ENCODE measurements at regions not wholly inside any gene's neighbourhood (a gene's known extent, or its start where the extent isn't known, plus 50 kb on each side); places are given as distances from the start of the nearest gene placed in this dataset.
"Not testable (repeated sequence)": the region's sequence is repeated elsewhere in the genome, so short reads cannot be mapped to it uniquely, and the experiment has no call there.

GRCh38 chr1:157437296-157437695 lies 115.0 kb downstream of the FCRL5 start:
- no peak overlapping the region for H3K9ac ChIP-seq (ENCODE audit: low read length)
- peaks cover 12% of the 10 kb centered on the region for H3K9me3 ChIP-seq (ENCODE audit: control insufficient read depth, insufficient read depth, low read depth, low read length)
- H3K27me3 ChIP-seq (ENCODE audit: control insufficient read depth, insufficient read depth, low read length) = no peaks in the 10 kb centered on the region
- peaks cover 12% of the 10 kb centered on the region for H3K4me1 ChIP-seq (ENCODE audit: control insufficient read depth, insufficient read depth, low read length)
- no peak overlapping the region for H3K4me3 ChIP-seq (ENCODE audit: low read depth, low read length)
- H3K27ac ChIP-seq (ENCODE audit: low read depth, low read length) = no peak overlapping the region
- H3K36me3 ChIP-seq (ENCODE audit: control insufficient read depth, insufficient read depth, low read length) = no peaks in the 10 kb centered on the region

- peaks cover 3% of the 10 kb centered on the region for H3K9me3 ChIP-seq (ENCODE audit: control insufficient read depth, insufficient read depth, low read depth, low read length)
- no peak overlapping the region for H3K9ac ChIP-seq (ENCODE audit: low read length)
- no peak overlapping the region for H3K4me3 ChIP-seq (ENCODE audit: low read depth, low read length)
- no peaks in the 10 kb centered on the region for H3K4me1 ChIP-seq (ENCODE audit: control insufficient read depth, insufficient read depth, low read length)
- H3K36me3 ChIP-seq (ENCODE audit: control insufficient read depth, insufficient read depth, low read length) = no peaks in the 10 kb centered on the region
- no peaks in the 10 kb centered on the region for H3K27me3 ChIP-seq (ENCODE audit: control insufficient read depth, insufficient read depth, low read length)
- no peak overlapping the region for H3K27ac ChIP-seq (ENCODE audit: low read depth, low read length)
Measured at GRCh38 chr1:157431751-157432150, 120.6 kb downstream of the FCRL5 start.

DNA sequence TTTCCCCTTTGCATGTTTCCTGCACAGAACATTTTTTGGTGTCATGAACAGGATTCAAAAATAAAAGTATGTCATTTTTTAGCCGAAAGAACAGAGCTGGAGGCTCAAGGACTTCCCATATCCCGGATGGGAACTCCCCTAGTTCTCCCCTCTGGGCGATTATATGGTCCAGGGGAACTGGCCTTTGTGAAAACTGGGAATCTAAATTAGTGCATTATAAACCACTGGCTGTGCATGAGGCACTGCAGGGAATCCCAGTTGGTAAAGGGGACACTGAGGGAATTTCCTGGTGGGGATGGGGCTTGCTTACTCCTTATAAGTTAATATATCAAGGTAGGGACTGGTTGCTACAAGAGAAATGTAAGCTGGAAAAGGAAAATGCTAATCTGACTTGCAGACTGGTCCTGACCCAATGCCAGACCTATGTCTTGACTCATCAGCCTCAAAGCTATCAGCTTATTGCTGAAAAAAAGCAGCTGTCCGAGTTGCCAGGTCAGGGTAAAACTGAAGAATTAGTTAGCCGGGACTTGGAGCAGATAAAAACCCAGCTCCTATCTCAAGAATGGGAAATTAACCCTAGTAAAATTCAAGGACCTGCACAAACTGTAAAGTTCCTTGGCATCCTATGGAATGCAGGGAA lies 122.6 kb downstream of the FCRL5 start:
- no peaks in the 10 kb centered on the region for H3K4me1 ChIP-seq (ENCODE audit: control insufficient read depth, insufficient read depth, low read length)
- no peaks in the 10 kb centered on the region for H3K27me3 ChIP-seq (ENCODE audit: control insufficient read depth, insufficient read depth, low read length)
- H3K36me3 ChIP-seq (ENCODE audit: control insufficient read depth, insufficient read depth, low read length) = no peaks in the 10 kb centered on the region
- H3K4me3 ChIP-seq (ENCODE audit: low read depth, low read length) = no peak overlapping the region
- H3K27ac ChIP-seq (ENCODE audit: low read depth, low read length) = no peak overlapping the region
- H3K9ac ChIP-seq (ENCODE audit: low read length) = no peak overlapping the region
- peaks cover 3% of the 10 kb centered on the region for H3K9me3 ChIP-seq (ENCODE audit: control insufficient read depth, insufficient read depth, low read depth, low read length)

GRCh38 chr1:157423764-157424163 lies 128.6 kb downstream of the FCRL5 start:
- not testable (repeated sequence) for H3K9me3 ChIP-seq (ENCODE audit: control insufficient read depth, insufficient read depth, low read depth, low read length); H3K27ac ChIP-seq (ENCODE audit: low read depth, low read length); H3K36me3 ChIP-seq (ENCODE audit: control insufficient read depth, insufficient read depth, low read length)

GRCh38 chr1:157419845-157420542 lies 132.3 kb downstream of the FCRL5 start:
- H3K4me1 ChIP-seq (ENCODE audit: control insufficient read depth, insufficient read depth, low read length) = no peaks in the 10 kb centered on the region
- H3K27me3 ChIP-seq (ENCODE audit: control insufficient read depth, insufficient read depth, low read length) = no peaks in the 10 kb centered on the region
- no peak overlapping the region for H3K4me3 ChIP-seq (ENCODE audit: low read depth, low read length)
- no peak overlapping the region for H3K9ac ChIP-seq (ENCODE audit: low read length)
- H3K36me3 ChIP-seq (ENCODE audit: control insufficient read depth, insufficient read depth, low read length) = no peaks in the 10 kb centered on the region
- H3K9me3 ChIP-seq (ENCODE audit: control insufficient read depth, insufficient read depth, low read depth, low read length) = peaks cover 2% of the 10 kb centered on the region; the same call in 1 of the 2 replicates
- no peak overlapping the region for H3K27ac ChIP-seq (ENCODE audit: low read depth, low read length)

More at GRCh38 chr1:157423764-157424163, 128.6 kb downstream of the FCRL5 start:
- H3K9ac ChIP-seq (ENCODE audit: low read length); H3K4me1 ChIP-seq (ENCODE audit: control insufficient read depth, insufficient read depth, low read length); H3K27me3 ChIP-seq (ENCODE audit: control insufficient read depth, insufficient read depth, low read length); H3K4me3 ChIP-seq (ENCODE audit: low read depth, low read length): not testable (repeated sequence)

- H3K27me3 ChIP-seq (ENCODE audit: control insufficient read depth, insufficient read depth, low read length) = 0 out of 2 replicates have a peak, but pooled peaks cover 4% of the 10 kb centered on the region
- H3K27ac ChIP-seq (ENCODE audit: low read depth, low read length) = no peak overlapping the region
- H3K9ac ChIP-seq (ENCODE audit: low read length) = no peak overlapping the region
- H3K4me1 ChIP-seq (ENCODE audit: control insufficient read depth, insufficient read depth, low read length) = no peaks in the 10 kb centered on the region
- H3K4me3 ChIP-seq (ENCODE audit: low read depth, low read length) = no peak overlapping the region
- no peaks in the 10 kb centered on the region for H3K9me3 ChIP-seq (ENCODE audit: control insufficient read depth, insufficient read depth, low read depth, low read length)
- no peaks in the 10 kb centered on the region for H3K36me3 ChIP-seq (ENCODE audit: control insufficient read depth, insufficient read depth, low read length)
Measured at GRCh38 chr1:157418659-157419058, 133.7 kb downstream of the FCRL5 start.

DNA sequence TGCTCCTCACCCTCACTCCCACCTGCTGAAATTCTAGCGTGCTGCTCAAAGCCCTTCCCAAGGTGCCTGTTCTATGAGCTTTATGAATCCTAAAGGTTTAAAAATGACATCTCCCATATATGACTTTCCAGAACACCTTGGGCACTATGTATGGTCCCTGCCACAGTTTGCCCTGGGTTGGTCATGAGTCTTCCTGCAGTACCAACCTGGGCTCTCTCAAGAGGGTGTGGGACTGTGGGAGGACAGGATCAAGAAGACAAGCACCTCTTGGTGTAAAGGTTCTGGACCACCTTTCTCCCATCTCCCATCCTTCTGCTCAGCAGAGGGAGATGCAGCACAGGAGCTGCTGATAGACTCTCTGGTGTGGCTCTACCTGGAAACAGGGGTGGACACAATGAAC lies 134.1 kb downstream of the FCRL5 start:
- Histone ChIP-seq H3K27ac (ENCODE audit: low read depth, low read length) (no peak overlapping the region), H3K36me3 (ENCODE audit: control insufficient read depth, insufficient read depth, low read length) (no peaks in the 10 kb centered on the region), H3K4me3 (ENCODE audit: low read depth, low read length) (no peak overlapping the region)

DNA sequence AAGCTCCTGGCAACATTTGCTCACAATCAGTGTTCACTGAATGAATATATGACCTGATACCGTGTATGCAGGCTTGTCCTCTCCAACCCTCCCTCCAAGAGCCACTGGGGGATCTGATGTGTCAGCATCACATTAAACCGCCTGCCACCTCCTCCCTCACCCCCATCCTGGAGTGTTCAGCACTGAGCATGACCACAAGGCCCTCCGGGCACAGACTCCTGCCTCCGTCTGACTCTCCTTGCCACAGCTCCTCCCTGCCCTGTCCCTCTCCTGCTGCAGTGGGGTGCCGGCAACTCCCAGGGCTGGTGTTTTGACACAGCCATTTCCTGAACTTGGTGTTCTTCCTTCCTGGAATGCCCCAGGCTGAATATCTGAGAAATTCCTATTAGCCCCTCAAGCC lies 136.7 kb downstream of the FCRL5 start:
- no peak overlapping the region for H3K9ac ChIP-seq (ENCODE audit: low read length)
- 0 out of 2 replicates have a peak, but pooled peaks cover 4% of the 10 kb centered on the region for H3K27me3 ChIP-seq (ENCODE audit: control insufficient read depth, insufficient read depth, low read length)
- H3K4me1 ChIP-seq (ENCODE audit: control insufficient read depth, insufficient read depth, low read length) = peaks cover 6% of the 10 kb centered on the region; the same call in 1 of the 2 replicates
- no peak overlapping the region for H3K27ac ChIP-seq (ENCODE audit: low read depth, low read length)
- no peak overlapping the region for H3K4me3 ChIP-seq (ENCODE audit: low read depth, low read length)
- H3K36me3 ChIP-seq (ENCODE audit: control insufficient read depth, insufficient read depth, low read length) = no peaks in the 10 kb centered on the region
- no peaks in the 10 kb centered on the region for H3K9me3 ChIP-seq (ENCODE audit: control insufficient read depth, insufficient read depth, low read depth, low read length)

More for the DNA sequence above, 134.1 kb downstream of the FCRL5 start:
- Histone ChIP-seq H3K9me3 (ENCODE audit: control insufficient read depth, insufficient read depth, low read depth, low read length) (no peaks in the 10 kb centered on the region), H3K9ac (ENCODE audit: low read length) (no peak overlapping the region), H3K27me3 (ENCODE audit: control insufficient read depth, insufficient read depth, low read length) (0 out of 2 replicates have a peak, but pooled peaks cover 4% of the 10 kb centered on the region), H3K4me1 (ENCODE audit: control insufficient read depth, insufficient read depth, low read length) (no peaks in the 10 kb centered on the region)

DNA sequence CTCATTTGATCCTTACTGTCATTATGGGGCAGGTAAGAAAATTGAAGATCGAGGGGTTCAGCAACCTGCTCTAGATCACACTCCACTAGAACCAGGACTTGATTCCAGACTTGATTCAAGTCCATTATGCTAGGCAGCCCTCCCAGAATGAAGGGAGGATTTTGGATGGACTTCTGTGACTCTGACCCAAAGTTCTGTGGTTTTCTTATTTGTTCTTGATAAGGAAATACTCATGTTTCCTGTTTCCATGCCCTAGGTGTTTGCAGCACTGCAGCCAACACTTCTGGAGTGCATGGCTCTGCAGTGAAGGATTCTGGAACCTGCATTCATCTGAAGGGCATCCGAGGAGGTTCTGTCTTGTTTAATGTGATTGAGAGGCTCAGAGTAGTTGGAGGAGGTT lies 140.0 kb downstream of the FCRL5 start:
- Histone ChIP-seq H3K4me1 (ENCODE audit: control insufficient read depth, insufficient read depth, low read length) (peaks cover 7% of the 10 kb centered on the region; the same call in 1 of the 2 replicates), H3K9me3 (ENCODE audit: control insufficient read depth, insufficient read depth, low read depth, low read length) (no peaks in the 10 kb centered on the region), H3K27me3 (ENCODE audit: control insufficient read depth, insufficient read depth, low read length) (0 out of 2 replicates have a peak, but pooled peaks cover 4% of the 10 kb centered on the region), H3K27ac (ENCODE audit: low read depth, low read length) (no peak overlapping the region), H3K4me3 (ENCODE audit: low read depth, low read length) (no peak overlapping the region), H3K9ac (ENCODE audit: low read length) (no peak overlapping the region), H3K36me3 (ENCODE audit: control insufficient read depth, insufficient read depth, low read length) (no peaks in the 10 kb centered on the region)

- Histone ChIP-seq H3K27ac (ENCODE audit: low read depth, low read length) (no peak overlapping the region), H3K27me3 (ENCODE audit: control insufficient read depth, insufficient read depth, low read length) (0 out of 2 replicates have a peak, but pooled peaks cover 4% of the 10 kb centered on the region), H3K9me3 (ENCODE audit: control insufficient read depth, insufficient read depth, low read depth, low read length) (no peaks in the 10 kb centered on the region), H3K4me1 (ENCODE audit: control insufficient read depth, insufficient read depth, low read length) (peaks cover 7% of the 10 kb centered on the region; the same call in 1 of the 2 replicates), H3K9ac (ENCODE audit: low read length) (no peak overlapping the region), H3K36me3 (ENCODE audit: control insufficient read depth, insufficient read depth, low read length) (no peaks in the 10 kb centered on the region), H3K4me3 (ENCODE audit: low read depth, low read length) (no peak overlapping the region)
Measured at GRCh38 chr1:157411769-157412168, 140.5 kb downstream of the FCRL5 start.

GRCh38 chr1:157411064-157411463 lies 141.3 kb downstream of the FCRL5 start:
- 0 out of 2 replicates have a peak, but pooled peaks cover 4% of the 10 kb centered on the region for H3K27me3 ChIP-seq (ENCODE audit: control insufficient read depth, insufficient read depth, low read length)
- H3K9ac ChIP-seq (ENCODE audit: low read length) = no peak overlapping the region
- peaks cover 7% of the 10 kb centered on the region; the same call in 1 of the 2 replicates for H3K4me1 ChIP-seq (ENCODE audit: control insufficient read depth, insufficient read depth, low read length)
- H3K27ac ChIP-seq (ENCODE audit: low read depth, low read length) = no peak overlapping the region
- no peak overlapping the region for H3K4me3 ChIP-seq (ENCODE audit: low read depth, low read length)
- H3K36me3 ChIP-seq (ENCODE audit: control insufficient read depth, insufficient read depth, low read length) = no peaks in the 10 kb centered on the region
- no peaks in the 10 kb centered on the region for H3K9me3 ChIP-seq (ENCODE audit: control insufficient read depth, insufficient read depth, low read depth, low read length)

Data from HUES6 (cell line).